ENCODE measurements at regions not wholly inside any gene's neighbourhood (a gene's known extent, or its start where the extent isn't known, plus 50 kb on each side); places are given as distances from the start of the nearest gene placed in this dataset.
"Not testable (repeated sequence)": the region's sequence is repeated elsewhere in the genome, so short reads cannot be mapped to it uniquely, and the experiment has no call there.

DNA sequence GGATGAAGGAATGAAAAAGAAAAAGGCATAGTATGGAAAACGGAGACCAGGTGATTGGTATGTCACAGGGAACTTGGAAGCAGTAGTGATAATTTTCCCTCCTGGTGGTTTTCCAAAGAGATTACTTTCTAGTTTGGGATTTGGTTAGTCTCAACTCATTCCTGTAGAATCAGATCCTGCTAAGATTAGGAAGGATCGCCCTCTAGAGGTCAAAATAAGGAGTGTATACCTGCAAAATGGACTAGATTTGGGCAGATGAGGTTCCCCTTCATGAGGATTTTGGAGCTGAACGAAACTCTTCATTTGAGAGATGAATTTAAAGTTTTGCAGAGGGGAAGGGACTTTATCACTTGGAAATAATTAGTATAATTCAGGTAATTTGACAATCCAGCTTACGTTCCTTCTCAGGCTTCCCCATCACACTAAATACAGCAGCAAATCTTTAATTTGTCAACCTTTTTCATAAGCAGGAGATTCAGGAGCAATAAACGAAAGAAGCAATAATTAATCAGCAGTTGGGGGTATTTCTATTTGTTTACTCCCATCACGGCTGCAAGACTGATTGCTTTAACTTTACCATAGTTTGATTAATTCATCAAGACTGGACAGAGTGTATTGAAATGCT lies 65.2 kb downstream of the CCDC195 start:
- H3K4me1 Mint-ChIP-seq: peaks cover 0 to 11% (median 5%) of the 10 kb centered on the region in 7 donors
- no peaks in the 10 kb centered on the region for H3K36me3 Mint-ChIP-seq
- no peak overlapping the region for H3K4me3 Mint-ChIP-seq
- no peak overlapping the region for H3K27ac Mint-ChIP-seq
- ATAC-seq (peak; percentile 72), DNase-seq (peak in 7 of 9 donors; percentile 12 to 57 (median 47))
- ChIA-PET POLR2A (no interaction called here), CTCF (interaction anchor here (0.5 to 2.4 kb wide), 17 partner anchors 11 to 681 kb away, joined by 3 to 11 read pairs (median 5); no protein-coding TSS in a partner anchor)
- no peak overlapping the region for H3K4me3 ChIP-seq (ENCODE audit: low read length)
- H3K9me3 Mint-ChIP-seq: no peaks in the 10 kb centered on the region
- no peaks in the 10 kb centered on the region for H3K9me3 ChIP-seq (ENCODE audit: control insufficient read depth in 2 of 3, low read length in 3 of 3)
- H3K27ac ChIP-seq (ENCODE audit: low read depth, low read length): no peak overlapping the region
- H3K27me3 Mint-ChIP-seq: peaks cover 0 to 7% (median 0%) of the 10 kb centered on the region in 5 donors
- intact Hi-C loops (cut with micrococcal nuclease): loop anchor here (1.0 to 10.0 kb wide), 9 partner anchors 39 to 1014 kb away; no protein-coding TSS in a partner anchor
- H3K36me3 ChIP-seq (ENCODE audit: control insufficient read depth in 2 of 3, insufficient read depth in 3 of 3, low read length in 3 of 3): no peaks in the 10 kb centered on the region
- no peaks in the 10 kb centered on the region for H3K27me3 ChIP-seq (ENCODE audit: control insufficient read depth in 2 of 2, insufficient read depth in 2 of 2, low read length in 2 of 2)
- no peaks in the 10 kb centered on the region for H3K4me1 ChIP-seq (ENCODE audit: control insufficient read depth in 2 of 2, insufficient read depth in 2 of 2, low read length in 2 of 2)

DNA sequence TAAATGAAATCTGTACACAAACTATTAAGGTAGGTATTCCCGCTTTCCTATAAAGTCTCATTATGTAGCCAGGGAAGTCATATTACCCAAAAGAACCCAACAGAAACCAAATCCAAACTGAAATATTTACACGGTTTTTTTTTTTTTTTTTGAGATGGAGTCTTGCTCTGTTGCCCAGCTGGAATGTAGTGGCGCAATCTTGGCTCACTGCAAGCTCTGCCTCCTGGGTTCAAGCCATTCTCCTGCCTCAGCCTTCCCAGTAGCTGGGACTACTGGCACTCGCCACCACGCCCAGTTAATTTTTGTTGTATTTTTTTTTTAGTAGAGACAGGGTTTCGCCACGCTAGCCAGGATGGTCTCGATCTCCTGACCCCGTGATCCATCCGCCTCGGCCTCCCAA lies 62.5 kb upstream of the CUL3 start:
- H3K4me1 ChIP-seq (ENCODE audit: control insufficient read depth in 2 of 2, insufficient read depth in 2 of 2, low read length in 2 of 2); POLR2A ChIA-PET; DNase-seq; H3K27me3 ChIP-seq (ENCODE audit: control insufficient read depth in 2 of 2, insufficient read depth in 2 of 2, low read length in 2 of 2); H3K9me3 Mint-ChIP-seq; H3K27ac ChIP-seq (ENCODE audit: low read depth, low read length); H3K27me3 Mint-ChIP-seq; H3K9me3 ChIP-seq (ENCODE audit: control insufficient read depth in 2 of 3, low read length in 3 of 3); H3K36me3 ChIP-seq (ENCODE audit: control insufficient read depth in 2 of 3, insufficient read depth in 3 of 3, low read length in 3 of 3); H3K36me3 Mint-ChIP-seq; H3K27ac Mint-ChIP-seq; ATAC-seq; H3K4me3 Mint-ChIP-seq; H3K4me3 ChIP-seq (ENCODE audit: low read length): not testable (repeated sequence)
- intact Hi-C loops (cut with micrococcal nuclease): loop anchor here (2.0 to 10.0 kb wide), 3 partner anchors 63 to 203 kb away; partner anchors contain the start of gene CUL3 (in 1 of the 2)
- peaks cover 0 to 13% (median 7%) of the 10 kb centered on the region in 7 donors for H3K4me1 Mint-ChIP-seq
- CTCF ChIA-PET: interaction anchor here (0.7 to 2.8 kb wide), 3 partner anchors 9 to 287 kb away, joined by 3 to 15 read pairs (median 3); no protein-coding TSS in a partner anchor

DNA sequence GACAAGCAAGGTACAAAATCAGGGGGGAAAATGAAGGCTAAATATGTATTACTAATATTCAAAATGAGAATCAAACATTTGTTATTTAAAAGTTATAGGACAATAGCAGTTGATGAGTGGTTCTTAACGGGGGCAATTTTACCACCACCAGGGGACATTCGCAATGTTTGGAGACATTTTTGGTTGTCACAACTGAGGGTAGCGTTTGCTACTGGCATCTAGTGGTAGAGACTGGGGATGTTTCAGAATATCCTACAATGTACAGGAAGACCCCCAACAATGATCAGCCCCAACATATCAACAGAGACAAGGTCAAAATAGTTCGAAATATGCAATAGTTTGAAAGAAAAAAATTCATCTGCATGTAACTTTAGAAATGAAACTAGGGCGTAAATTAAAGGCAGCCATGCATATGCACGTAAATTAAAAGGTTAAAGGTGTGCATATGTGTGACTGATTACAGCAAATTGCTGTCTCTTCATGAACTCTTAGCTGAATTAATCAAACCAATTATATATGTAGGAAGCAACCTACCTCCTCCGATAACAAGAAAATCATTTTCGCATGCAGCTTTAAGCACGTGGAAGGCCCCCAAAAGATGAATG lies 61.2 kb upstream of the CUL3 start:
- peak; percentile 67 for ATAC-seq
- peaks cover 0 to 13% (median 7%) of the 10 kb centered on the region in 7 donors for H3K4me1 Mint-ChIP-seq
- H3K27ac ChIP-seq (ENCODE audit: low read depth, low read length): no peak overlapping the region
- intact Hi-C loops (cut with micrococcal nuclease): loop anchor here (1.0 to 10.0 kb wide), 6 partner anchors 62 to 1014 kb away; partner anchors contain the start of gene CUL3 (in 1 of the 2)
- no peak overlapping the region for H3K4me3 ChIP-seq (ENCODE audit: low read length)
- no peak overlapping the region for H3K4me3 Mint-ChIP-seq
- H3K9me3 Mint-ChIP-seq: no peaks in the 10 kb centered on the region
- peaks cover 0 to 7% (median 0%) of the 10 kb centered on the region in 5 donors for H3K27me3 Mint-ChIP-seq
- H3K27me3 ChIP-seq (ENCODE audit: control insufficient read depth in 2 of 2, insufficient read depth in 2 of 2, low read length in 2 of 2): no peaks in the 10 kb centered on the region
- H3K36me3 Mint-ChIP-seq: peaks cover 0 to 4% (median 0%) of the 10 kb centered on the region in 5 donors
- ChIA-PET CTCF (interaction anchor here (0.6 to 2.8 kb wide), 9 partner anchors 10 to 288 kb away, joined by 3 to 15 read pairs (median 3); no protein-coding TSS in a partner anchor), POLR2A (interaction anchor here (0.7 kb wide), 1 partner anchor 9 kb away, joined by 3 read pairs; no protein-coding TSS in a partner anchor)
- DNase-seq: peak in 5 of 9 donors; percentile 14 to 37 (median 21)
- H3K36me3 ChIP-seq (ENCODE audit: control insufficient read depth in 2 of 3, insufficient read depth in 3 of 3, low read length in 3 of 3): no peaks in the 10 kb centered on the region
- no peaks in the 10 kb centered on the region for H3K4me1 ChIP-seq (ENCODE audit: control insufficient read depth in 2 of 2, insufficient read depth in 2 of 2, low read length in 2 of 2)
- no peak overlapping the region for H3K27ac Mint-ChIP-seq
- no peaks in the 10 kb centered on the region for H3K9me3 ChIP-seq (ENCODE audit: control insufficient read depth in 2 of 3, low read length in 3 of 3)

DNA sequence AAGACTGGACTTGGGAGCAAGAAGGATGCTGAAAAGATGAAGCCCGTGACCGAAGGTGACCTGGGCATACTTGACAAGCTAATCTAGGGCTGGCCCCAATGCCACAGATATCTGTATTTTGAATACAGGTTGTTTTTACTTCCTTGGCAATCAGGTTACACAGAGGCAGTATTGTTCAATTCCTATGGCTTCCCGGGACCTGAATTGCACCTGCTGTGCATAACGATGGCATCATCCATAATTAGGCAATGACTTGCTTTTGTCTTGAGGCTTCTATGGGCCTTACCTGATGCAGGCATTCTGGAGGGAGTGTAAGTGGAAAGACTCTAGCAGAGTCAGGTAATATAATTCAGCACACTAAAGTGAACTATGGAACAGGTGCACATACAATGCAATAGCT lies 60.6 kb upstream of the CUL3 start:
- Mint-ChIP-seq H3K9me3 (no peaks in the 10 kb centered on the region), H3K4me1 (peaks cover 0 to 10% (median 7%) of the 10 kb centered on the region in 7 donors), H3K27ac (peak overlapping the region in 1 of 9 donors; percentile 11), H3K4me3 (no peak overlapping the region), H3K36me3 (peaks cover 0 to 4% (median 0%) of the 10 kb centered on the region in 5 donors), H3K27me3 (peaks cover 0 to 7% (median 0%) of the 10 kb centered on the region in 5 donors)
- no peak for DNase-seq
- H3K4me1 ChIP-seq (ENCODE audit: control insufficient read depth in 2 of 2, insufficient read depth in 2 of 2, low read length in 2 of 2): no peaks in the 10 kb centered on the region
- POLR2A ChIA-PET: interaction anchor here (0.7 kb wide), 1 partner anchor 9 kb away, joined by 3 read pairs; no protein-coding TSS in a partner anchor
- no peak for ATAC-seq
- H3K36me3 ChIP-seq (ENCODE audit: control insufficient read depth in 2 of 3, insufficient read depth in 3 of 3, low read length in 3 of 3): no peaks in the 10 kb centered on the region
- no peaks in the 10 kb centered on the region for H3K27me3 ChIP-seq (ENCODE audit: control insufficient read depth in 2 of 2, insufficient read depth in 2 of 2, low read length in 2 of 2)
- CTCF ChIA-PET: interaction anchor here (0.6 to 2.8 kb wide), 6 partner anchors 10 to 288 kb away, joined by 3 to 15 read pairs (median 3); no protein-coding TSS in a partner anchor
- H3K4me3 ChIP-seq (ENCODE audit: low read length): no peak overlapping the region
- intact Hi-C loops (cut with micrococcal nuclease): loop anchor here (1.0 to 10.0 kb wide), 6 partner anchors 61 to 1015 kb away; partner anchors contain the start of gene CUL3 (in 1 of the 2)
- no peaks in the 10 kb centered on the region for H3K9me3 ChIP-seq (ENCODE audit: control insufficient read depth in 2 of 3, low read length in 3 of 3)
- no peak overlapping the region for H3K27ac ChIP-seq (ENCODE audit: low read depth, low read length)

DNA sequence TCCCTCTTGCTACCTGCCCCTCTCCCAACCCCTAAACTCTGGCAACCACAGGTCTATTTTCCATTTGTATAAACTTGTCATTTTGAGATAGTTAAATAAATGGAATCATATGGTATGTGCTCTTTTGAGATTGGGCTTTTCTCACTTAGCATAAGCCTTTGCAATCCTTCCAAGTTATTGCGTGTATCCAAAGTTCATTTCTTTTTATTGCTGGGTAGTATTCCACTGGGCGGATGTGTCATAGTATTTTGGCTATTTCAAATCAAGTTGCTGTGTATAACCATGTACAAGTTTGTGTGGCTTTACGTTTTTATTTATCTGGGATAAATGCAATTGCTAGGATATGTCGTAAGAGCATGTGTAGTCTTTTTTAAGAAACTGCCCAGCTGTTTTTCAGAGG lies 55.5 kb upstream of the CUL3 start:
- no peak overlapping the region for H3K4me3 Mint-ChIP-seq
- peaks cover 0 to 4% (median 0%) of the 10 kb centered on the region in 5 donors for H3K36me3 Mint-ChIP-seq
- ChIA-PET POLR2A (interaction anchor here (0.8 kb wide), 1 partner anchor 57 kb away, joined by 3 read pairs; no protein-coding TSS in a partner anchor), CTCF (no interaction called here)
- H3K4me1 ChIP-seq (ENCODE audit: control insufficient read depth in 2 of 2, insufficient read depth in 2 of 2, low read length in 2 of 2): peaks cover 0 to 14% of the 10 kb centered on the region in 2 donors
- peaks cover 5 to 24% (median 13%) of the 10 kb centered on the region in 7 donors for H3K4me1 Mint-ChIP-seq
- H3K27ac Mint-ChIP-seq: peak overlapping the region in 2 of 9 donors; percentile 2 to 30
- no peak for ATAC-seq
- no peaks in the 10 kb centered on the region for H3K9me3 ChIP-seq (ENCODE audit: control insufficient read depth in 2 of 3, low read length in 3 of 3)
- no peaks in the 10 kb centered on the region for H3K36me3 ChIP-seq (ENCODE audit: control insufficient read depth in 2 of 3, insufficient read depth in 3 of 3, low read length in 3 of 3)
- H3K9me3 Mint-ChIP-seq: no peaks in the 10 kb centered on the region
- intact Hi-C loops (cut with micrococcal nuclease): loop anchor here in 1 of 2 donors (10.0 kb wide), 1 partner anchor 196 kb away; no protein-coding TSS in a partner anchor
- H3K27ac ChIP-seq (ENCODE audit: low read depth, low read length): no peak overlapping the region
- H3K27me3 Mint-ChIP-seq: peaks cover 0 to 5% (median 0%) of the 10 kb centered on the region in 5 donors
- no peak overlapping the region for H3K4me3 ChIP-seq (ENCODE audit: low read length)
- H3K27me3 ChIP-seq (ENCODE audit: control insufficient read depth in 2 of 2, insufficient read depth in 2 of 2, low read length in 2 of 2): no peaks in the 10 kb centered on the region
- no peak for DNase-seq

DNA sequence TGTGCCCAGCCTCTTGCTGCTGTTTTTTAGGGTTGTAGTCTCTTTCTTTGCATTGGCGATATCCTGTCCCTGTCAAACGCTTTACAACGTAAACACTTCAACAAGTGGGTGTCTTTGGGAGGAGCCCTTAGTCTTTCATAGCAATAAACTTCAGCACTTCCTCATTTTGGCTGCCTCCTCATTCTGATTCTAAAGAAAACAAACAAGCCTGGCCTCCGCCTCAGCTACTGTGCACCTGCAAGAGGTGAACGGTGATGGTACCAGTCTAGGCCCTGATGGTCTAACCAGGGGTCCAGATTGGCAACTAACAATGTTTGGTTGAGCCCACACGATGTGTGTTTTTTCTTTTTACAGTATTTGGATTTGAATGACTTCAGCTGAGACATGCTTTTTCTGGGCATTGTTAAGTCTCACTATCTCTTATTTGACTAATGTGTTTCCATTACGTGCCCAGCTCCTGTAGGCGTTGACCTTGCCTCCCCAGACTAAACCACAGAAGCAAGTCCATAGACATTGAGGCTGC lies 53.2 kb upstream of the CUL3 start:
- Mint-ChIP-seq H3K27ac (peak overlapping the region; percentile 76 to 96 (median 88)), H3K4me1 (peaks cover 5 to 24% (median 13%) of the 10 kb centered on the region in 7 donors), H3K36me3 (peaks cover 0 to 4% (median 0%) of the 10 kb centered on the region in 5 donors), H3K27me3 (peaks cover 0 to 5% (median 0%) of the 10 kb centered on the region in 5 donors), H3K4me3 (peak overlapping the region; percentile 8 to 72 (median 49)), H3K9me3 (no peaks in the 10 kb centered on the region)
- Histone ChIP-seq H3K27me3 (ENCODE audit: control insufficient read depth in 2 of 2, insufficient read depth in 2 of 2, low read length in 2 of 2) (no peaks in the 10 kb centered on the region), H3K9me3 (ENCODE audit: control insufficient read depth in 2 of 3, low read length in 3 of 3) (no peaks in the 10 kb centered on the region), H3K4me1 (ENCODE audit: control insufficient read depth in 2 of 2, insufficient read depth in 2 of 2, low read length in 2 of 2) (peaks cover 0 to 14% of the 10 kb centered on the region in 2 donors), H3K4me3 (ENCODE audit: low read length) (no peak overlapping the region), H3K27ac (ENCODE audit: low read depth, low read length) (peak overlapping the region; percentile 42), H3K36me3 (ENCODE audit: control insufficient read depth in 2 of 3, insufficient read depth in 3 of 3, low read length in 3 of 3) (no peaks in the 10 kb centered on the region)
- POLR2A ChIA-PET: interaction anchor here (1.0 to 1.3 kb wide), 2 partner anchors 53 to 54 kb away, joined by 3 to 4 read pairs; partner anchors contain the start of gene CUL3
- peak; percentile 74 for ATAC-seq
- intact Hi-C loops (cut with micrococcal nuclease): loop anchor here (2.0 to 5.0 kb wide), 2 partner anchors 51 to 54 kb away; partner anchors contain the start of gene CUL3 (in 2 of the 2)
- CTCF ChIA-PET: interaction anchor here (0.5 to 1.3 kb wide), 4 partner anchors 12 to 189 kb away, joined by 3 to 7 read pairs (median 6); no protein-coding TSS in a partner anchor
- DNase-seq: peak in 7 of 9 donors; percentile 15 to 68 (median 51)

Data from naive thymus-derived CD4-positive, alpha-beta T cell (primary cell).